Left forelimb (tissue), 1 donor: ENCODE measurements at regions not wholly inside any gene's neighbourhood (a gene's known extent, or its start where the extent isn't known, plus 50 kb on each side); places are given as distances from the start of the nearest gene placed in this dataset.

Experiments
- DNase-seq: peaks from one replicate; pipeline ENCODE4 v3.0.0-alpha.2; 2018; ENCODE audit warnings: low spot score

GRCh38 chr1:72937905-72938304, 655.6 kb upstream of the NEGR1 start:
- no peak for DNase-seq

GRCh38 chr1:72936942-72937341, 654.6 kb upstream of the NEGR1 start:
- no peak for DNase-seq

DNA sequence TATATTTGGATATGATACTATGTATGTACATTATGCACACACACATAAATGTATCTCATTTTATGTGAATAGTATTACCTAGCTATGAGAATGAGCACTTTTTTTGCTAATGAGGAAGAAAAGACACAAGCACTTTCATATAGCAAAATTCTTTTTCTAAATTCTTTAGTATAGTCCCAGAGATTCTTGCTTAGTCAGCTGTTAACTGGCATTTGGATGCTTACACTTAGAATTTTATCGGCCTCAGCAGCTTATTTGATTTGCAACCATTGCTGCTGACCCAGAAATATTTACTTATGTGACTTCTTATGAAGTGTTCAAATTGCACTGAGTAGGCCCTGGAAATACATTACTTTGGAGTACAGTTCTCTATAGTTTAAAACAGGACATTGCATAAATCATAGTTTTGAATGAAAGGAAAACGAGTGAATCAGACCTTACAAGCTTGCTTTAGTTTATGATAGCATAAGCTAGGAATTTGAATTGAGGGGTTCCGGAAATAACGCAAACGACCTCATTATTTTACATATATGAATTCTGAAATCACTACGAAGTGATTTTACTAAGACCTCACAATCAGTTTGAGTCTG, 653.9 kb upstream of the NEGR1 start:
- DNase-seq: no peak

DNA sequence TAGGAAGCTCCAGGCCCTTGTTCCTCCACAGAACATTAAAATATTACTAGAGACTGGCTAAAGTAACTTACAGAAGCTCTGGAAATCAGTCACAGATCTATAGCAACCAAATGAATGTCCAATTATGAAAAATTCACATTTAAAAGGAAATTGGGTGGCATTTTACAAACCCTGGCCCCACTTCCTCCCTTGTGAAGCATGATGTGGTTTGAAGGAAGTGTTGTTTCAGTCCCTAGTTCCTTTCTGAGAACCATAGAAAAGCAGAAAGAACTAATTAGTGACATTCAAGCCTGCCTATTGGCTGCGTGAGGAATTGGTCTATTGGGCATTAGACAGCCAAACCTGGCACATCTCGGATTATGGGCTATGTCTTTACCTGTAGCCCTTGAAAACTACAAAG, 649.7 kb upstream of the NEGR1 start:
- no peak for DNase-seq

GRCh38 chr1:72930528-72930927, 648.2 kb upstream of the NEGR1 start:
- DNase-seq: no peak

- DNase-seq: no peak
Observed at GRCh38 chr1:72918940-72919339, 636.6 kb upstream of the NEGR1 start.

- DNase-seq: no peak
Observed at GRCh38 chr1:72917920-72918319, 635.6 kb upstream of the NEGR1 start.

- no peak for DNase-seq
Observed at GRCh38 chr1:72915581-72915980, 633.2 kb upstream of the NEGR1 start.

GRCh38 chr1:72911656-72912055, 629.3 kb upstream of the NEGR1 start:
- no peak for DNase-seq

GRCh38 chr1:72896256-72896655, 613.9 kb upstream of the NEGR1 start:
- no peak for DNase-seq

GRCh38 chr1:72892461-72892860, 610.1 kb upstream of the NEGR1 start:
- no peak for DNase-seq

- no peak for DNase-seq
Observed at GRCh38 chr1:72891976-72892375, 609.6 kb upstream of the NEGR1 start.

GRCh38 chr1:72885841-72886240, 603.5 kb upstream of the NEGR1 start:
- DNase-seq: no peak

- no peak for DNase-seq
Observed at GRCh38 chr1:72885017-72885416, 602.7 kb upstream of the NEGR1 start.

DNA sequence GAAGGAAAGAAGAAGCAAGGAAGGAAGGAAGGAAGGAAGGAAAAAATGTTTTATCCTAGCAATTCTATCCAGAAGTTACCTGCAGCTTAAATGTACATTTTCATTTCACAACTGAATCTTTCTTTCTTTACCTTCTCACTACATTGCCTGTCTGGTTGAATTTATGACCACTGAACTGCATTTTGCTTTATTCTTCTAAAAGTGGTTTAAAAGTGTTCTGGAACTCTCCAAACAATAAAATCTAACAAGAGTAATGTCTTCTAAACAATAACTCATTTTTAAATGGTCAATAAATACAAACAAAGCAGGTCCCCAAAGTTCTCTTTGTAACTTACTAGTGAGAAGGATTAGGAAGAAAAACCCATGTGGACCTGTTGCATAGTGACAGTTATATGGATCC, 587.5 kb upstream of the NEGR1 start:
- DNase-seq: no peak

GRCh38 chr1:72869441-72869840, 587.1 kb upstream of the NEGR1 start:
- DNase-seq: no peak

GRCh38 chr1:72851597-72851996, 569.3 kb upstream of the NEGR1 start:
- DNase-seq: no peak

GRCh38 chr1:72848997-72849396, 566.7 kb upstream of the NEGR1 start:
- no peak for DNase-seq

- no peak for DNase-seq
Observed at GRCh38 chr1:72847651-72848050, 565.3 kb upstream of the NEGR1 start.

- DNase-seq: no peak
Observed at GRCh38 chr1:72846476-72847278, 564.3 kb upstream of the NEGR1 start.

- no peak for DNase-seq
Observed at GRCh38 chr1:72845981-72846380, 563.6 kb upstream of the NEGR1 start.

- no peak for DNase-seq
Observed at GRCh38 chr1:72845381-72845780, 563.0 kb upstream of the NEGR1 start.

GRCh38 chr1:72837781-72838180, 555.4 kb upstream of the NEGR1 start:
- DNase-seq: no peak
